MM.1S (cell line): ENCODE measurements at regions not wholly inside any gene's neighbourhood (a gene's known extent, or its start where the extent isn't known, plus 50 kb on each side); places are given as distances from the start of the nearest gene placed in this dataset.
"Not testable (repeated sequence)": the region's sequence is repeated elsewhere in the genome, so short reads cannot be mapped to it uniquely, and the experiment has no call there.

Source experiments
- EZH2phosphoT487 ChIP-seq: fragments of 300-600 bp; sonication (generic); IDR thresholded peaks from 2 replicates; pipeline ENCODE4 v1.6.1; 2018; ENCODE audit warnings: antibody characterized with exemption, low read length
- TF ChIP-seq, protein P1 (sequence below): fragments of 300-600 bp; sonication (generic); IDR thresholded peaks from 2 replicates; pipeline ENCODE4 v1.5.1; 2016; ENCODE audit warnings: antibody characterized with exemption, low read length, mixed read lengths

DNA sequence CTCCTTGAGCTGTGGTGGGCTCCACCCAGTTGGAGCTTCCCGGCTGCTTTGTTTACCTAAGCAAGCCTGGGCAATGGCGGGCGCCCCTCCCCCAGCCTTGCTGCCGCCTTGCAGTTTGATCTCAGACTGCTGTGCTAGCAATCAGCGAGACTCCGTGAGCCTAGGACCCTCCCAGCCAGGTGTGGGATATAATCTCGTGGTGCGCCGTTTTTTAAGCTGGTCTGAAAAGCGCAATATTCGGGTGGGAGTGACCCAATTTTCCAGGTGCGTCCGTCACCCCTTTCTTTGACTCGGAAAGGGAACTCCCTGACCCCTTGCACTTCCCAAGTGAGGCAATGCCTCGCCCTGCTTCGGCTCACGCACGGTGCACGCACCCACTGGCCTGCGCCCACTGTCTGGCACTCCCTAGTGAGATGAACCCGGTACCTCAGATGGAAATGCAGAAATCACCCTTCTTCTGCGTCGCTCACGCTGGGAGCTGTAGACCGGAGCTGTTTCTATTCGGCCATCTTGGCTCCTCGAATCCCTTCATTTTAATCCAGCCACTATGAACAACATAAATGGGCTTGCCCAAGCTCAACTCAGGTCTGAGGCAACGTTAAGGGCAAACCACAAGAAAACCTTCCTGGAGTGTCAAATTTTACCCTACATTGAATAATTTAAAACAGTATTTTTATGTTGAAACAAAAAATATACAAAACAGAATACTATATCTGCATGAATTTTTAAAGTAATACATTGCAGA is 112.4 kb upstream of the CCDC150 start:
- TF ChIP-seq, protein P1, sequence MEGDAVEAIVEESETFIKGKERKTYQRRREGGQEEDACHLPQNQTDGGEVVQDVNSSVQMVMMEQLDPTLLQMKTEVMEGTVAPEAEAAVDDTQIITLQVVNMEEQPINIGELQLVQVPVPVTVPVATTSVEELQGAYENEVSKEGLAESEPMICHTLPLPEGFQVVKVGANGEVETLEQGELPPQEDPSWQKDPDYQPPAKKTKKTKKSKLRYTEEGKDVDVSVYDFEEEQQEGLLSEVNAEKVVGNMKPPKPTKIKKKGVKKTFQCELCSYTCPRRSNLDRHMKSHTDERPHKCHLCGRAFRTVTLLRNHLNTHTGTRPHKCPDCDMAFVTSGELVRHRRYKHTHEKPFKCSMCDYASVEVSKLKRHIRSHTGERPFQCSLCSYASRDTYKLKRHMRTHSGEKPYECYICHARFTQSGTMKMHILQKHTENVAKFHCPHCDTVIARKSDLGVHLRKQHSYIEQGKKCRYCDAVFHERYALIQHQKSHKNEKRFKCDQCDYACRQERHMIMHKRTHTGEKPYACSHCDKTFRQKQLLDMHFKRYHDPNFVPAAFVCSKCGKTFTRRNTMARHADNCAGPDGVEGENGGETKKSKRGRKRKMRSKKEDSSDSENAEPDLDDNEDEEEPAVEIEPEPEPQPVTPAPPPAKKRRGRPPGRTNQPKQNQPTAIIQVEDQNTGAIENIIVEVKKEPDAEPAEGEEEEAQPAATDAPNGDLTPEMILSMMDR, result not testable (repeated sequence)
- TF ChIP-seq EZH2phosphoT487, result not testable (repeated sequence)
